H1 (cell line): ENCODE measurements at regions not wholly inside any gene's neighbourhood (a gene's known extent, or its start where the extent isn't known, plus 50 kb on each side); places are given as distances from the start of the nearest gene placed in this dataset.
"Not testable (repeated sequence)": the region's sequence is repeated elsewhere in the genome, so short reads cannot be mapped to it uniquely, and the experiment has no call there.

Experiments
- CTCF ChIA-PET: fragments of 300-600 bp; sonication (Branson Sonifier 250); formaldehyde crosslinking; loops from one replicate; lab custom pipeline; 2021; ENCODE audit not compliant: partially characterized antibody; lab: Charles Lee
- POLR2A ChIA-PET: fragments of 300-600 bp; sonication (Branson Sonifier 250); formaldehyde crosslinking; loops from one replicate; lab custom pipeline; 2021; ENCODE audit warnings: inconsistent platforms; ENCODE audit not compliant: partially characterized antibody; lab: Charles Lee
- DNase-seq, 2 experiments: peaks; one replicate each; pipeline versions ENCODE4 v3.0.0 to v3.0.0-alpha.2; 2010 to 2022; ENCODE audit warnings: low spot score in 2 of 2, low read depth in 1 of 2, mixed read lengths in 1 of 2
- FAIRE-seq: peaks from 2 replicates; lab custom pipeline; 2011; peaks lifted over from hg19 to GRCh38; lab: Jason Lieb, UNC
- H2AFZ ChIP-seq: 2 replicates; pipeline ENCODE4 v1.8.1; 2012; ENCODE audit warnings: low read length, inconsistent platforms
- H2AK5ac ChIP-seq: 2 replicates; pipeline ENCODE4 v1.6.1; 2013; ENCODE audit warnings: low read depth, low read length
- H2BK120ac ChIP-seq: replicated peaks from 2 replicates; pipeline ENCODE3; 2013; ENCODE audit warnings: low read depth, low read length, inconsistent platforms
- H2BK12ac ChIP-seq: 2 replicates; pipeline ENCODE4 v1.6.1; 2013; ENCODE audit warnings: low read depth, low read length
- H2BK15ac ChIP-seq: 2 replicates; pipeline ENCODE4 v1.6.1; 2013; ENCODE audit warnings: low read length
- H2BK20ac ChIP-seq: 2 replicates; pipeline ENCODE4 v1.6.1; 2013; ENCODE audit warnings: low read length
- H2BK5ac ChIP-seq: 2 replicates; pipeline ENCODE4 v1.6.1; 2013; ENCODE audit warnings: low read depth, low read length
- H3K14ac ChIP-seq: 2 replicates; pipeline ENCODE4 v1.6.1; 2013; ENCODE audit warnings: inconsistent platforms; ENCODE audit not compliant: insufficient read length
- H3K18ac ChIP-seq: 2 replicates; pipeline ENCODE4 v1.6.1; 2013; ENCODE audit warnings: low read length; ENCODE audit errors: extremely low read depth
- H3K23ac ChIP-seq: 2 replicates; pipeline ENCODE4 v1.6.1; 2013; ENCODE audit warnings: inconsistent platforms; ENCODE audit not compliant: insufficient read length
- H3K23me2 ChIP-seq: 2 replicates; pipeline ENCODE4 v1.6.1; 2013; ENCODE audit warnings: low read depth, low read length
- H3K27ac ChIP-seq: 2 replicates; pipeline ENCODE4 v1.6.1; 2011; ENCODE audit warnings: low read depth, low read length, inconsistent platforms
- H3K27me3 ChIP-seq, 4 experiments: replicated peaks in 1 of 4; 1 replicate in 1 of 4; 2 replicates in 3 of 4; pipeline versions ENCODE4 v1.6.1 to v1.8.1; 2011 to 2013; ENCODE audit warnings: low read length in 3 of 4, mild to moderate bottlenecking in 3 of 4, inconsistent platforms in 2 of 4, mixed read lengths in 2 of 4, moderate library complexity in 1 of 4; ENCODE audit not compliant: control insufficient read depth in 3 of 4, insufficient read depth in 3 of 4; ENCODE audit errors: extremely low read depth in 1 of 4
- H3K36me3 ChIP-seq, 4 experiments: 2 replicates each; pipeline versions ENCODE4 v1.6.1 to v1.8.1; 2011 to 2013; ENCODE audit warnings: mild to moderate bottlenecking in 4 of 4, low read length in 3 of 4, moderate library complexity in 2 of 4, control low read depth in 1 of 4, inconsistent platforms in 1 of 4; ENCODE audit not compliant: insufficient read depth in 4 of 4, control insufficient read depth in 2 of 4
- H3K4ac ChIP-seq: replicated peaks from 2 replicates; pipeline ENCODE3; 2013; ENCODE audit warnings: low read length, low read depth, mixed read lengths, inconsistent platforms; ENCODE audit not compliant: insufficient read length
- H3K4me1 ChIP-seq, 4 experiments: replicated peaks in 1 of 4; 1 replicate in 1 of 4; 2 replicates in 3 of 4; pipeline versions ENCODE4 v1.6.1 to v1.8.1; 2011 to 2013; ENCODE audit warnings: low read length in 3 of 4, inconsistent platforms in 2 of 4, mixed read lengths in 1 of 4; ENCODE audit not compliant: insufficient read depth in 4 of 4, control insufficient read depth in 3 of 4
- H3K4me2 ChIP-seq, 2 experiments: 2 replicates each; pipeline versions ENCODE4 v1.6.1 to v1.8.1; 2011 to 2013; ENCODE audit warnings: low read depth in 2 of 2, low read length in 2 of 2, control low read depth in 1 of 2, inconsistent platforms in 1 of 2, mild to moderate bottlenecking in 1 of 2; ENCODE audit not compliant: insufficient read depth in 1 of 2
- H3K4me3 ChIP-seq, 4 experiments: fragments of 200-600, 300-600 bp in 1 of 4; sonication (generic), shearing (Covaris generic), sonication (Bioruptor Twin) in 1 of 4; 2 replicates each; pipeline versions ENCODE4 v1.5.1 to v1.8.1; 2011 to 2016; ENCODE audit warnings: low read length in 4 of 4, low read depth in 3 of 4, control low read depth in 2 of 4, inconsistent platforms in 2 of 4, mild to moderate bottlenecking in 2 of 4, mixed read lengths in 1 of 4, moderate library complexity in 1 of 4; ENCODE audit not compliant: insufficient read depth in 2 of 4; ENCODE audit errors: extremely low read depth in 1 of 4
- H3K56ac ChIP-seq: replicated peaks from 2 replicates; pipeline ENCODE3; 2013; ENCODE audit warnings: low read depth, mild to moderate bottlenecking, mixed read lengths, low read length, inconsistent platforms; ENCODE audit not compliant: insufficient read length
- H3K79me1 ChIP-seq: 2 replicates; pipeline ENCODE4 v1.6.1; 2013; ENCODE audit warnings: low read depth, low read length, control low read depth
- H3K79me2 ChIP-seq, 2 experiments: 2 replicates each; pipeline versions ENCODE4 v1.6.1 to v1.8.1; 2012 to 2013; ENCODE audit warnings: low read length in 2 of 2, mild to moderate bottlenecking in 2 of 2, inconsistent platforms in 1 of 2; ENCODE audit not compliant: insufficient read depth in 2 of 2, control insufficient read depth in 1 of 2
- H3K9ac ChIP-seq, 4 experiments: replicated peaks in 1 of 4; 1 replicate in 1 of 4; 2 replicates in 3 of 4; pipeline versions ENCODE4 v1.6.1 to v1.8.1; 2011 to 2013; ENCODE audit warnings: low read depth in 3 of 4, low read length in 3 of 4, control low read depth in 2 of 4, mild to moderate bottlenecking in 2 of 4, moderate library complexity in 2 of 4, inconsistent platforms in 1 of 4; ENCODE audit errors: extremely low read depth in 1 of 4
- H3K9me3 ChIP-seq, 2 experiments: 2 replicates each; pipeline versions ENCODE4 v1.6.1 to v1.8.1; 2012 to 2013; ENCODE audit warnings: mild to moderate bottlenecking in 2 of 2, moderate library complexity in 2 of 2, control low read depth in 1 of 2, inconsistent platforms in 1 of 2, low read depth in 1 of 2, low read length in 1 of 2, mixed read lengths in 1 of 2; ENCODE audit not compliant: insufficient read depth in 2 of 2
- H4K20me1 ChIP-seq, 2 experiments: replicated peaks in 1 of 2; 2 replicates each; pipeline versions ENCODE3 to v1.8.1; 2011 to 2013; ENCODE audit warnings: inconsistent platforms in 2 of 2, low read length in 2 of 2, mild to moderate bottlenecking in 1 of 2; ENCODE audit not compliant: insufficient read depth in 2 of 2, control insufficient read depth in 1 of 2
- H4K5ac ChIP-seq: 2 replicates; pipeline ENCODE4 v1.6.1; 2013; ENCODE audit warnings: low read length, low read depth, mixed read lengths, inconsistent platforms; ENCODE audit not compliant: insufficient read length
- H4K8ac ChIP-seq: 2 replicates; pipeline ENCODE4 v1.8.0; 2013; ENCODE audit warnings: mild to moderate bottlenecking, moderate library complexity, low read length, inconsistent platforms; ENCODE audit not compliant: insufficient read depth; ENCODE audit errors: extremely low read depth
- H4K91ac ChIP-seq: replicated peaks from 2 replicates; pipeline ENCODE3; 2013; ENCODE audit warnings: low read length, mixed read lengths, inconsistent platforms; ENCODE audit not compliant: insufficient read length
- WGBS, 2 experiments: shearing (Covaris generic) in 1 of 2; methylation state at CpG; one replicate each; pipeline versions ENCODE4 v1.1.6 to v1.1.7; 2013 to 2015; ENCODE audit warnings: low lambda C conversion rate in 2 of 2, mixed read lengths in 2 of 2, inconsistent platforms in 1 of 2, low coverage in 1 of 2, missing lambda C conversion rate in 1 of 2; ENCODE audit not compliant: insufficient replicate concordance in 2 of 2, insufficient coverage in 1 of 2, insufficient read length in 1 of 2; ENCODE audit errors: extremely low coverage in 1 of 2, missing lambda C conversion rate in 1 of 2; 5-methylcytosine and 5-hydroxymethylcytosine counted together

DNA sequence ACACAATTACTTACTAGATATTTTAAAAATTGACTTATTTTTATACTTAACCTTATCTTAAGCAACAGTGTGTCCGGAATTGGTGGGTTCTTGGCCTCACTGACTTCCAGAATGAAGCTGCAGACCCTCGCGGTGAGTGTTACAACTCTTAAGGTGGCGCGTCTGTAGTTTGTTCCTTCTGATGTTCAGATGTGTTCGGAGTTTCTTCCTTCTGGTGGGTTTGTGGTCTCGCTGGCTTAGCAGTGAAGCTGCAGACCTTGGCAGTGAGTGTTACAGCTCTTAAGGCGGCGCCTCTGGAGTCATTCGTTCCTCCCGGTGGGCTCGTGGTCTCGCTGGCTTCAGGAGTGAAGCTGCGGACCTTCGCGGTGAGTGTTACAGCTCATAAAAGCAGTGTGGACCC lies 322.5 kb upstream of the CITED2 start:
- H3K79me1 ChIP-seq, H3K9ac ChIP-seq, H4K5ac ChIP-seq, H3K79me2 ChIP-seq, H3K36me3 ChIP-seq, H3K14ac ChIP-seq, H3K23ac ChIP-seq, CTCF ChIA-PET, H3K18ac ChIP-seq, H3K4me3 ChIP-seq, H3K4me1 ChIP-seq, H2BK20ac ChIP-seq, H4K20me1 ChIP-seq, H3K9me3 ChIP-seq, H4K91ac ChIP-seq, H2AK5ac ChIP-seq, POLR2A ChIA-PET, H2AFZ ChIP-seq, H3K27ac ChIP-seq, H2BK12ac ChIP-seq, H2BK15ac ChIP-seq, H4K8ac ChIP-seq, H3K27me3 ChIP-seq, H2BK120ac ChIP-seq, H3K23me2 ChIP-seq, DNase-seq, H3K4ac ChIP-seq, FAIRE-seq, H2BK5ac ChIP-seq, H3K4me2 ChIP-seq, H3K56ac ChIP-seq: not testable (repeated sequence)
- 95% methylated on average over 14 of the region's 16 CpGs; no CpG with 5 or more reads in 1 of the 2 experiments for WGBS, 2 experiments
